Transverse colon (tissue), 4 donors: ENCODE measurements at regions not wholly inside any gene's neighbourhood (a gene's known extent, or its start where the extent isn't known, plus 50 kb on each side); places are given as distances from the start of the nearest gene placed in this dataset.
"Not testable (repeated sequence)": the region's sequence is repeated elsewhere in the genome, so short reads cannot be mapped to it uniquely, and the experiment has no call there.

Experiments used
- DNase-seq: peaks from one replicate; pipeline ENCODE4 v3.0.0-alpha.2; 2019
- H3K27ac ChIP-seq, 4 donors: fragments of 200-600 bp; sonication (generic); 2 replicates each; pipeline ENCODE4 v1.5.1; 2016 to 2018; ENCODE audit warnings: inconsistent platforms in 4 of 4
- H3K27me3 ChIP-seq: fragments of 200-600 bp; sonication (generic); 2 replicates; pipeline ENCODE4 v1.5.1; 2017; ENCODE audit warnings: inconsistent platforms
- H3K36me3 ChIP-seq, 4 donors: fragments of 200-600 bp; sonication (generic); 2 replicates each; pipeline ENCODE4 v1.5.1; 2017 to 2019; ENCODE audit warnings: inconsistent platforms in 4 of 4
- H3K4me1 ChIP-seq, 4 donors: fragments of 200-600 bp; sonication (generic); 2 replicates each; pipeline ENCODE4 v1.5.1; 2017 to 2020; ENCODE audit warnings: inconsistent platforms in 4 of 4
- H3K4me3 ChIP-seq, 4 donors: fragments of 200-600 bp; sonication (generic); 1 replicate in 1 of 4; 2 replicates in 3 of 4; pipeline versions ENCODE4 v1.5.1 to v1.6.1; 2017 to 2019; ENCODE audit warnings: inconsistent platforms in 4 of 4
- H3K9me3 ChIP-seq, 2 donors: fragments of 200-600 bp; sonication (generic); 2 replicates each; pipeline ENCODE4 v1.5.1; 2017 to 2019; ENCODE audit warnings: inconsistent platforms in 2 of 2
- CTCF ChIP-seq, 5 experiments: fragments of 200-600 bp in 3 of 5; fragments of 450-650 bp in 2 of 5; sonication (generic) in 3 of 5; IDR thresholded peaks; 1 replicate in 2 of 5; 2 replicates in 3 of 5; pipeline ENCODE4 v1.5.1; 2016 to 2017; ENCODE audit warnings: antibody characterized with exemption in 5 of 5, inconsistent platforms in 3 of 5, mild to moderate bottlenecking in 2 of 5, moderate library complexity in 1 of 5
- EP300 ChIP-seq: sonication (generic); formaldehyde crosslinking; IDR thresholded peaks from one replicate; pipeline ENCODE4 v1.6.1; 2017; ENCODE audit warnings: antibody characterized with exemption, low read depth
- POLR2A ChIP-seq: fragments of 450-650 bp; IDR thresholded peaks from one replicate; pipeline ENCODE4 v1.6.1; 2016; ENCODE audit warnings: antibody characterized with exemption, mild to moderate bottlenecking, moderate library complexity
- POLR2AphosphoS5 ChIP-seq, 3 donors: sonication (generic); formaldehyde crosslinking; IDR thresholded peaks; one replicate each; pipeline ENCODE4 v1.6.1; 2016; ENCODE audit warnings: antibody characterized with exemption in 3 of 3
- WGBS, 2 donors: methylation state at CpG; one replicate each; pipeline ENCODE4 v1.1.5; 2018; ENCODE audit warnings: low coverage in 1 of 2; 5-methylcytosine and 5-hydroxymethylcytosine counted together
- in situ Hi-C, 4 donors: fragments of 200-750 bp; cut with MboI; loops; one replicate each; pipeline versions ENCODE4 v1.15.0 to v1.15.1; 2017; ENCODE audit warnings: low sequenced_read_pairs in 3 of 4, low pct_ligation_motif_present in 1 of 4, low pct_unique_long_range_greater_than_20kb in 1 of 4
- intact Hi-C: fragments of 100-400 bp; cut with DNase I; formaldehyde crosslinking; loops from one replicate; pipeline ENCODE4 v1.15.1; 2023; ENCODE audit warnings: low total_unique reads

- TF ChIP-seq EP300: no peak
- TF ChIP-seq CTCF (IDR thresholded peaks at IDR 0.05): no peak
- TF ChIP-seq POLR2AphosphoS5 (IDR thresholded peaks at IDR 0.05): no peak
- TF ChIP-seq POLR2A: no peak
- no peaks in the 10 kb centered on the region for H3K27me3 ChIP-seq
- no peaks in the 10 kb centered on the region for H3K9me3 ChIP-seq
- DNase-seq: no peak
- 44 to 63% methylated on average over 3 to 4 of the region's 4 CpGs for WGBS, 2 donors
- in situ Hi-C loops: no loop called here
- H3K4me3 ChIP-seq: no peak overlapping the region
- no peaks in the 10 kb centered on the region for H3K4me1 ChIP-seq
- H3K36me3 ChIP-seq: no peaks in the 10 kb centered on the region
- intact Hi-C loops: no loop called here
- no peak overlapping the region for H3K27ac ChIP-seq
Measured at GRCh38 chr4:72767618-72768302, 198.7 kb upstream of the ADAMTS3 start.

- in situ Hi-C loops: not testable (repeated sequence)
Measured at GRCh38 chr4:72765788-72766187, 196.8 kb upstream of the ADAMTS3 start.

GRCh38 chr4:72761368-72762038 is 192.5 kb upstream of the ADAMTS3 start:
- H3K36me3 ChIP-seq: no peaks in the 10 kb centered on the region
- no peaks in the 10 kb centered on the region for H3K9me3 ChIP-seq
- no peaks in the 10 kb centered on the region for H3K27me3 ChIP-seq
- no peak overlapping the region for H3K27ac ChIP-seq
- in situ Hi-C loops (no loop called here), intact Hi-C loops (no loop called here)
- DNase-seq: no peak
- 59 to 62% methylated on average over 5 of the region's 5 CpGs for WGBS, 2 donors
- no peaks in the 10 kb centered on the region for H3K4me1 ChIP-seq
- TF ChIP-seq EP300 (no peak), POLR2AphosphoS5 (IDR thresholded peaks at IDR 0.05) (no peak), CTCF (IDR thresholded peaks at IDR 0.05) (no peak), POLR2A (no peak)
- H3K4me3 ChIP-seq: no peak overlapping the region

More at GRCh38 chr4:72765788-72766187, 196.8 kb upstream of the ADAMTS3 start:
- H3K9me3 ChIP-seq, H3K36me3 ChIP-seq, intact Hi-C loops, H3K27ac ChIP-seq, H3K4me3 ChIP-seq, H3K4me1 ChIP-seq, DNase-seq, H3K27me3 ChIP-seq: not testable (repeated sequence)
- 89% methylated on average over 18 of the region's 19 CpGs; no CpG with 5 or more reads in 1 of the 2 donors for WGBS, 2 donors

- intact Hi-C loops, H3K27me3 ChIP-seq, H3K9me3 ChIP-seq, H3K36me3 ChIP-seq, H3K27ac ChIP-seq, H3K4me1 ChIP-seq, H3K4me3 ChIP-seq, in situ Hi-C loops, DNase-seq: not testable (repeated sequence)
Measured at GRCh38 chr4:72753414-72753813, 184.4 kb upstream of the ADAMTS3 start.

GRCh38 chr4:72744103-72744725 is 175.2 kb upstream of the ADAMTS3 start:
- H3K9me3 ChIP-seq: no peaks in the 10 kb centered on the region
- DNase-seq: no peak
- H3K27me3 ChIP-seq: no peaks in the 10 kb centered on the region
- no peaks in the 10 kb centered on the region for H3K4me1 ChIP-seq
- TF ChIP-seq POLR2AphosphoS5 (IDR thresholded peaks at IDR 0.05): no peak
- TF ChIP-seq EP300: no peak
- TF ChIP-seq CTCF (IDR thresholded peaks at IDR 0.05): no peak
- no peak for TF ChIP-seq POLR2A
- in situ Hi-C loops: no loop called here
- no peak overlapping the region for H3K27ac ChIP-seq
- no peak overlapping the region for H3K4me3 ChIP-seq
- intact Hi-C loops: no loop called here
- WGBS, 2 donors: 65 to 80% methylated on average over 1 of the region's 1 CpG
- no peaks in the 10 kb centered on the region for H3K36me3 ChIP-seq
